Upper lobe of right lung (tissue), 1 donor: ENCODE measurements at regions not wholly inside any gene's neighbourhood (a gene's known extent, or its start where the extent isn't known, plus 50 kb on each side); places are given as distances from the start of the nearest gene placed in this dataset.
A peak's percentile ranks its signal among the peaks of the same experiment; 100 is the strongest.

Experiments used
- ATAC-seq: fragments of 200-7000 bp; cut with Tn5 transposase; one replicate; pipeline ENCODE4 v1.9.1; 2020; ENCODE audit warnings: mild to moderate bottlenecking, moderate library complexity
- DNase-seq: peaks from one replicate; pipeline ENCODE4 v3.0.0-alpha.2; 2020
- H3K27ac ChIP-seq: fragments of 200-600 bp; one replicate; pipeline ENCODE4 v1.8.0; 2022
- H3K27me3 ChIP-seq: fragments of 200-600 bp; one replicate; pipeline ENCODE4 v1.8.0; 2022; ENCODE audit warnings: mild to moderate bottlenecking
- H3K36me3 ChIP-seq: fragments of 200-600 bp; one replicate; pipeline ENCODE4 v1.8.0; 2022
- H3K4me1 ChIP-seq: fragments of 200-600 bp; one replicate; pipeline ENCODE4 v1.8.0; 2022
- H3K4me3 ChIP-seq: fragments of 200-600 bp; one replicate; pipeline ENCODE4 v1.8.0; 2022; ENCODE audit warnings: mild to moderate bottlenecking
- H3K9me3 ChIP-seq: fragments of 200-600 bp; one replicate; pipeline ENCODE4 v1.8.0; 2022
- CTCF ChIP-seq: fragments of 200-600 bp; IDR thresholded peaks from one replicate; pipeline ENCODE4 v1.8.0; 2022; ENCODE audit warnings: antibody characterized with exemption
- intact Hi-C: fragments of 100-400 bp; cut with DNase I; formaldehyde crosslinking; loops from one replicate; pipeline ENCODE4 v1.11.0; 2022
- donor health status: DM: no; HTN: yes; CAD: no; lungs with severe emphysema.

GRCh38 chr6:133114973-133115372 lies 126.2 kb upstream of the EYA4 start:
- H3K27me3 ChIP-seq, result no peaks in the 10 kb centered on the region
- intact Hi-C loops, result no loop called here
- peaks cover 6% of the 10 kb centered on the region for H3K9me3 ChIP-seq
- no peak for ATAC-seq
- no peak overlapping the region for H3K4me3 ChIP-seq
- no peak overlapping the region for H3K27ac ChIP-seq
- H3K4me1 ChIP-seq, result no peaks in the 10 kb centered on the region
- no peak for TF ChIP-seq CTCF
- no peak for DNase-seq
- H3K36me3 ChIP-seq, result no peaks in the 10 kb centered on the region

DNA sequence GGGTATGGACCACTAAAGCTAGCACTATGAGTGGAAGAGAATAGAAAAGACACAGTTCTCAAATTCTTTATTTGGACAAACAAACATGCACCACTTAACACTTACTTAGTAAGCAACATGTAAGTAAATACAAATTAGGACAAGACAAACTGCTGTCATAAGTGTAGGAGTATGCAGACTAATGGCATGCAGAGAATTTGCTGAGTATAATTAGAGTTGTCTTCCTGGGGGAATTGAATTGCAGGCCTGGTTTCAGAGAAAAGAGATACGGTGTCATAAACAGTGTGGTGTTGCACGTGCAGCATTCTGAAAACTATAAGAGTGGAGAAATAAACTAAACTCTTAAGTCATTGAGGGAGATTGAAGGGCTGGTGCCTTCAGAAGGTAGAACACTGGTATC lies 125.2 kb upstream of the EYA4 start:
- no peak for ATAC-seq
- intact Hi-C loops, result no loop called here
- Histone ChIP-seq H3K36me3 (no peaks in the 10 kb centered on the region), H3K27ac (no peak overlapping the region), H3K4me1 (no peaks in the 10 kb centered on the region), H3K27me3 (no peaks in the 10 kb centered on the region), H3K9me3 (peaks cover 6% of the 10 kb centered on the region), H3K4me3 (no peak overlapping the region)
- TF ChIP-seq CTCF, result no peak
- DNase-seq, result no peak

GRCh38 chr6:133128191-133128590 lies 113.0 kb upstream of the EYA4 start:
- H3K27me3 ChIP-seq, result no peaks in the 10 kb centered on the region
- ATAC-seq (no peak), DNase-seq (no peak)
- H3K4me1 ChIP-seq, result no peaks in the 10 kb centered on the region
- no peak overlapping the region for H3K4me3 ChIP-seq
- intact Hi-C loops, result no loop called here
- no peaks in the 10 kb centered on the region for H3K36me3 ChIP-seq
- H3K9me3 ChIP-seq, result no peaks in the 10 kb centered on the region
- H3K27ac ChIP-seq, result no peak overlapping the region
- TF ChIP-seq CTCF, result no peak

- ATAC-seq, result no peak
- TF ChIP-seq CTCF, result no peak
- Histone ChIP-seq H3K27ac (no peak overlapping the region), H3K9me3 (no peaks in the 10 kb centered on the region), H3K36me3 (no peaks in the 10 kb centered on the region), H3K27me3 (no peaks in the 10 kb centered on the region), H3K4me3 (no peak overlapping the region), H3K4me1 (no peaks in the 10 kb centered on the region)
- DNase-seq, result no peak
- intact Hi-C loops, result no loop called here
Observed at GRCh38 chr6:133129556-133129955, 111.6 kb upstream of the EYA4 start.

GRCh38 chr6:133130863-133131262 lies 110.3 kb upstream of the EYA4 start:
- peak; percentile 64 for DNase-seq
- intact Hi-C loops, result no loop called here
- H3K27ac ChIP-seq, result no peak overlapping the region
- no peaks in the 10 kb centered on the region for H3K27me3 ChIP-seq
- no peaks in the 10 kb centered on the region for H3K36me3 ChIP-seq
- H3K4me1 ChIP-seq, result no peaks in the 10 kb centered on the region
- no peak overlapping the region for H3K4me3 ChIP-seq
- H3K9me3 ChIP-seq, result no peaks in the 10 kb centered on the region
- no peak for TF ChIP-seq CTCF
- ATAC-seq, result peak; percentile 91

DNA sequence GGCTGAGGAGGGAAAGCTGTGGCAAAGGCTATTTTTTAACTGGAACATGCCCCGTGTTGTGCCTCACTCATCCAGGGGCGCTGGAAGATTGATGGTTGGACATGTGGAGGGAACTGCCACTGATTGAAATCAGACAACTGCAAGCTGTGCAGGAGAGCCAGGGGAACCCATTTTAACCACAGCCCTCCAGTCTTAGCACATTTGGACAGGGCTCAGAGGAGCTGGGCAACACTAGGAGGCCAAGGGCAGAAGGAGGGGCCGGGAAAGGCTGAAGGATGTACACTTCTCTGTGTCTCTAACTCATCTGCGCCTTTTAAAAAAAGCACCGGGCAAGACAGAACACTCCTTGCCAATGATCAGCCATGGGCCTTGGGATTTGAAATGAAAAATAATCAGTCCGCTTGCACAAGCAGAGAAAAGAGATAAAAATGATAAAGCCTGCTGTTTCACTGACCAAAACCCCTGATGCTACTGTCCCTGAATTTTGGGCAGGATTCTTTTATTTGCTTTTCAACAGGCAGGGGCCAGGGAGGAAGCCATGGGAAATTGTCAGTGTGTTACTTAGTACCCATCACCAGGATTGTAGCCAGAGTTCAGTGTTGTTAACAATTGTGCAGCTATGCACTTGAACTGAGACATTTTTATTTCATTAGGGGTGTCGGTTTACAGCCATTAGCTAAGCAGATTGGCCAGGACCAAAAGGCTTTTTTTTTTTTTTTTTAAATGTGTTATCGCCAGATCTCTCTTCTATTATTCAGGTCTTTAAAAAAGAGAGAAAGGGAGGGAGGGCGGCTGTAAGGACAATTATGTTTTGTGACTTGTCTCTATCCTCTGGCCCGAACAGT lies 109.3 kb upstream of the EYA4 start:
- Histone ChIP-seq H3K27me3 (no peaks in the 10 kb centered on the region), H3K27ac (no peak overlapping the region), H3K4me1 (no peaks in the 10 kb centered on the region), H3K9me3 (no peaks in the 10 kb centered on the region), H3K36me3 (no peaks in the 10 kb centered on the region), H3K4me3 (no peak overlapping the region)
- DNase-seq (no peak), ATAC-seq (no peak)
- TF ChIP-seq CTCF, result no peak
- intact Hi-C loops, result no loop called here
